ENCODE measurements at regions not wholly inside any gene's neighbourhood (a gene's known extent, or its start where the extent isn't known, plus 50 kb on each side); places are given as distances from the start of the nearest gene placed in this dataset.

DNA sequence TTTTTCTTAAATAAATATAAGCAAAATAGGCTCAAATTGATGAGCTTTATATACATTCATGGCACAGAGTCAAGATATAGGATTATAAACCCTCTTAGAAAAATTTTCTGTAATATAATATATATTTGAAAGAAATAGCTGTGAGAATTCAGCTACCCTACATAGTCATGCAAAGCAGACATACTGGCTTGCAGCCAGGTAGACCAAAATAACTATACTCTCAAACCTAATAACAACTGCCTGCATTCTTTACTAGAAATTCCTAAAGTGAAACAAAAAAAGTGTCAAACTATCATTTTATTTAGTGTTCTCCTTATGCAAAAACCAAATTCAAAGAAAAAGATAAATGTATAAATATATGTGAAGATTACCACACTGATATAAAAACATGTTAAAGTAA lies 1390.2 kb downstream of the C4orf33 start:
- H3K36me3 Mint-ChIP-seq (ENCODE audit: insufficient read depth) = no peaks in the 10 kb centered on the region
- no peaks in the 10 kb centered on the region for H3K4me1 Mint-ChIP-seq (ENCODE audit: low read depth in 2 of 2)
- no peak overlapping the region for H3K4me3 Mint-ChIP-seq
- H3K27me3 Mint-ChIP-seq = no peaks in the 10 kb centered on the region
- no peak for ATAC-seq (replicated peaks)
- DNase-seq = no peak
- H3K27ac Mint-ChIP-seq = no peak overlapping the region
- H3K9me3 Mint-ChIP-seq = peaks cover 0 to 2% of the 10 kb centered on the region in 2 donors

DNA sequence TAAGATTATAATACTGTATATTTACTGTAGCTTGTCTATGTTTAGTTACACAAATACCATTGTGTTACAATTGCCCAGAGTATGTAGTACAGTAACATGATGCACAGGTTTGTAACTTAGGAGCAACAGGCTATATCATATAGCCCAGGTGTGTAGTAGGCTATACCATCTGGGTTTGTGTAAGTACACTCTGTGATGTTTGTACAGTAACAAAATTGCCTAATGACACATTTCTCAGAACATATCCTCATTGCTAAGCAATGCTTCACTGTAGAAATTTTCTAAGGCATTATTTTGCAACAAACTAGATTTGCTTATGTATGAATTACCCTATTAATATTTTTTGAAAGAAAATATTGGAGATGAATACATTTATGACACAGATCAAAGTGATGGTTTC lies 1390.9 kb downstream of the C4orf33 start:
- no peak for DNase-seq
- ATAC-seq (replicated peaks) = no peak
- Mint-ChIP-seq H3K36me3 (ENCODE audit: insufficient read depth) (no peaks in the 10 kb centered on the region), H3K27me3 (no peaks in the 10 kb centered on the region), H3K4me3 (no peak overlapping the region), H3K9me3 (peaks cover 0 to 7% of the 10 kb centered on the region in 2 donors), H3K4me1 (ENCODE audit: low read depth in 2 of 2) (no peaks in the 10 kb centered on the region), H3K27ac (no peak overlapping the region)

DNA sequence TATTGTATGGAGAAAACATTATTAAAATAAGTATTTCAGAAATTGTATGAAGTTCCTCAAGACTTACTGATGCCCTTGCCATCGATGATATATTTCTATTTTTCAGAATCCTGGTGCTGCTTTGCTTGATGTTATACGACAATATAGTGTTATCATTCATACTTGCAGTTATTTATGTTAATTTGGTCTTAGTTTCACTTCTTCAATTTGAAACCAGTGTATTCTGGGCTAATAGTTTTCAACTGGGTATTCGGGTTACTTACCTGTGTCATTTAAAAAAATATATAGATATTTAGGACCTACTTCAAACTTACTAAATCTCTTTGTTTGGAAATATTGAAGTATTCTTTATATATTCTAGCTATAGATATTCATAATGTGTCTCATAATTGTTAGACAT lies 1414.7 kb downstream of the C4orf33 start:
- no peaks in the 10 kb centered on the region for H3K4me1 Mint-ChIP-seq (ENCODE audit: low read depth in 2 of 2)
- no peaks in the 10 kb centered on the region for H3K36me3 Mint-ChIP-seq (ENCODE audit: insufficient read depth)
- no peak overlapping the region for H3K4me3 Mint-ChIP-seq
- no peak for DNase-seq
- no peak overlapping the region for H3K27ac Mint-ChIP-seq
- H3K27me3 Mint-ChIP-seq = no peaks in the 10 kb centered on the region
- peaks cover 5 to 7% of the 10 kb centered on the region in 2 donors for H3K9me3 Mint-ChIP-seq
- no peak for ATAC-seq (replicated peaks)

DNA sequence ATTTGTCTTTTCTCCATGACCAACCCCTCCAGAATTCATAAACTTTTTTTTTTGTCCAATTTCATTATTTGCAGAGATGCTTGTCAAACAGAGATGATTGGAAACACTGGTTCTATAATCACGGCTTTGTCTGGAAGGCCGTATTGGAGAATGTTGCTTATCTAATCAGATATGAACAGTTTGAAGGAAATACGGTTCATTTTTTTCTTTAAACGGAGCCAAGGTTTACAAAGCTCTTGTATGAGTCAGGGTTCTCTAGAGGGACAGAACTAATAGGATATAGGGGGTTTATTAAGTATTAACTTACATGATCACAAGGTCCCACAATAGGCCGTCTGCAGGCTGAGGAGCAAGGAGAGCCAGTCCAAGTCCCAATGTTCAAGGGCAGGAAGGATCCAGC lies 1415.8 kb downstream of the C4orf33 start:
- no peaks in the 10 kb centered on the region for H3K4me1 Mint-ChIP-seq (ENCODE audit: low read depth in 2 of 2)
- H3K9me3 Mint-ChIP-seq = peaks cover 5 to 7% of the 10 kb centered on the region in 2 donors
- H3K27ac Mint-ChIP-seq = no peak overlapping the region
- H3K27me3 Mint-ChIP-seq = no peaks in the 10 kb centered on the region
- H3K36me3 Mint-ChIP-seq (ENCODE audit: insufficient read depth) = no peaks in the 10 kb centered on the region
- ATAC-seq (replicated peaks) (no peak), DNase-seq (no peak)
- H3K4me3 Mint-ChIP-seq = no peak overlapping the region

DNA sequence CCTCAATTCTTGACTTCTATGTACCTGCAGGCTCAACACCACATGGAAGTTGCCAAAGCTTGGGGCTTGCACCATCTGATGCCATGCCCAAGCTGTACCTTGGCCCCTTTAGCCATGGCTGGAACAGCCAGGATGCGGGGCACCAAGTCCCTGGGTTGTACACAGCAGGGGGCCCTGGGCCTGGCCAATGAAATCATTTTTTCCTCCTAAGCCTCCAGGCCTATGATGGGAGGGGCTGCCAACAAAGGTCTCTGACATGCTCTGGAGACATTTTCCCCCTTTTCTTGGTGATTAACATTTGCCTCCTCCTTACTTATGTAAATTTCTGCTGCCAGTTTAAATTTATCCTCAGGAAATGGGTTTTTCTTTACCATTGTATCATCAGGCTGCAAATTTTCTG lies 1428.1 kb downstream of the C4orf33 start:
- Mint-ChIP-seq H3K9me3 (peaks cover 0 to 3% of the 10 kb centered on the region in 2 donors), H3K27ac (no peak overlapping the region), H3K4me1 (ENCODE audit: low read depth in 2 of 2) (no peaks in the 10 kb centered on the region), H3K36me3 (ENCODE audit: insufficient read depth) (no peaks in the 10 kb centered on the region), H3K27me3 (no peaks in the 10 kb centered on the region), H3K4me3 (no peak overlapping the region)
- no peak for ATAC-seq (replicated peaks)
- no peak for DNase-seq

DNA sequence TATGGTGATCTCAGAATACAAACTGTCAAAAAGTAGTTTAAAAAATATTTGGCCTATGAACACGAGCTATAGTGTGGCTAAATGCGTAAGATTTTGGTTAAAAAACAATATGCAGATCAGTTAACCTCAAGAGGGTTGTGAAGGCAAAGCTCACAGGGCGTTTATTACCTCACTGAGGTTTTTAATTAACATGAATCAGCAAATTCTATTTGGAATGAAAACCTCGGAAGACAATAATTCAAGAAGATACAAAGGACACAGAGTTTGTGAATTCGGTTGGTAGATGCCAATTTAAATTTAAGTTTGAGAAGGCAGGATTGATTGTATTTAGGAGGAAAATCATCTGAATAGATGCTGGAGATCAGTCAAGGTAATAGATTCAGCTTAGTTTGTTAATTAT lies 1434.6 kb downstream of the C4orf33 start:
- ATAC-seq (replicated peaks) (no peak), DNase-seq (no peak)
- H3K9me3 Mint-ChIP-seq = peaks cover 7 to 19% of the 10 kb centered on the region in 2 donors
- no peaks in the 10 kb centered on the region for H3K4me1 Mint-ChIP-seq (ENCODE audit: low read depth in 2 of 2)
- H3K27ac Mint-ChIP-seq = no peak overlapping the region
- no peaks in the 10 kb centered on the region for H3K27me3 Mint-ChIP-seq
- no peak overlapping the region for H3K4me3 Mint-ChIP-seq
- no peaks in the 10 kb centered on the region for H3K36me3 Mint-ChIP-seq (ENCODE audit: insufficient read depth)

DNA sequence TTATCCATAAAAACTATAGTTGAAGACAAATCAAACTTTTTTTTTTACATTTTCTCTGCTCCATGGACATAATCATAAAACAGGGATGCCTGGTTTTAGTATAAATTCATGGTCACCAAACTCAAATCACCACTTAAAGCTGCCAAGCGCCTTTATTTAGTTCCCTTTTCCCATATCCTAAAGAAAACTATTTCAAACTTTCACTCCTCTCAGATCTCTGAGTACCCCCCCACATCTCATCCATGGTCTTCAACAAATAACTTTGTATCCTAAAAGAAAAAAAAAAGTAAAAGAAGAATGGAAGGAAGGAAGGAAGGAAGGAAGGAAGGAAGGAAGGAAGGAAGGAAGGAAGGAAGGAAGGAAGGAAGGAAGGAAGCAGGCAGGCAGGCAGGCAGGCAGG lies 1438.7 kb downstream of the C4orf33 start:
- no peaks in the 10 kb centered on the region for H3K4me1 Mint-ChIP-seq (ENCODE audit: low read depth in 2 of 2)
- ATAC-seq (replicated peaks) = no peak
- H3K36me3 Mint-ChIP-seq (ENCODE audit: insufficient read depth) = no peaks in the 10 kb centered on the region
- DNase-seq = no peak
- no peak overlapping the region for H3K4me3 Mint-ChIP-seq
- no peak overlapping the region for H3K27ac Mint-ChIP-seq
- H3K27me3 Mint-ChIP-seq = no peaks in the 10 kb centered on the region
- H3K9me3 Mint-ChIP-seq = peaks cover 6 to 19% of the 10 kb centered on the region in 2 donors

DNA sequence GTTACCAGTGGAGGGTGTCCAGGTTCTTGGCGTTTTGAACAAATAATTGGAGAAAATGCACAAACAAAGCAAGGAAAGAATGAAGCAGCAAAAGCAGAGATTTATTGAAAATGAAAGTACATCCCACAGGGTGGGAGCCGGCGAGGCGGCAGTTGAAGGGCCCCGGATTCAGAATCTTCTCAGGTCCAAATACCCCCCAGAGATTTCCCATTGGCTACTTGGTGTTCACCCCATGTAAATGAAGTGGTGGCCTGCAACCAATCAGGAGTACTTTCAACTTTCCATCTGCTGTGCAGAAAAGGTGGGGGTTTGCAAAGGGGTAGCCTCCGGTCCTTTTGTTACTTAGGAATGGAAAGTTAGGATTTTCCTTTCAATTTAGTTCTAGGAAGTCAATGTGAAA lies 1447.0 kb downstream of the C4orf33 start:
- ATAC-seq (replicated peaks) (no peak), DNase-seq (no peak)
- peaks cover 0 to 8% of the 10 kb centered on the region in 2 donors for H3K9me3 Mint-ChIP-seq

DNA sequence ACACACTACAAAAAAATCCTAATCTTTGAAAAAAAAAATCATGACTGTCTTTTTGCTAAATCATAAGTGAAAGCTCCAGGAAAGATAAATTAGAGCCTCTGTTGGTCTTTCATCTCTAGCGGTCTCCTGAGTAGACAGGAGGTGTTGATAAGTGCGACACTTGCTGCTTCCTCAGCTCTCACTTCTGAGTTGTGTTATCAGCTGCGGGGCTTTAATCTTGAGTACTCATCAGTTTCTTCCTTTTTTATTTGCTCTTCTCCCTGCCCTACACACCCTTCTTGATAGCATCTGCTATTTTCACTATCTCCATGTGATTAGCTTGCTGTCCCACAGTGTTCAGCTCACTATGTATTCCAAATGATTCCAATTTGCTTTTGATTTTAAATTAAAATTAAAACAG lies 1449.2 kb downstream of the C4orf33 start:
- ATAC-seq (replicated peaks) = no peak
- Mint-ChIP-seq H3K4me3 (no peak overlapping the region), H3K9me3 (peaks cover 0 to 8% of the 10 kb centered on the region in 2 donors), H3K4me1 (ENCODE audit: low read depth in 2 of 2) (no peaks in the 10 kb centered on the region), H3K27ac (no peak overlapping the region), H3K36me3 (ENCODE audit: insufficient read depth) (no peaks in the 10 kb centered on the region), H3K27me3 (no peaks in the 10 kb centered on the region)
- DNase-seq = no peak

More for the DNA sequence above, 1447.0 kb downstream of the C4orf33 start:
- H3K4me1 Mint-ChIP-seq (ENCODE audit: low read depth in 2 of 2) = no peaks in the 10 kb centered on the region
- no peak overlapping the region for H3K4me3 Mint-ChIP-seq
- H3K36me3 Mint-ChIP-seq (ENCODE audit: insufficient read depth) = no peaks in the 10 kb centered on the region
- H3K27me3 Mint-ChIP-seq = no peaks in the 10 kb centered on the region
- no peak overlapping the region for H3K27ac Mint-ChIP-seq

DNA sequence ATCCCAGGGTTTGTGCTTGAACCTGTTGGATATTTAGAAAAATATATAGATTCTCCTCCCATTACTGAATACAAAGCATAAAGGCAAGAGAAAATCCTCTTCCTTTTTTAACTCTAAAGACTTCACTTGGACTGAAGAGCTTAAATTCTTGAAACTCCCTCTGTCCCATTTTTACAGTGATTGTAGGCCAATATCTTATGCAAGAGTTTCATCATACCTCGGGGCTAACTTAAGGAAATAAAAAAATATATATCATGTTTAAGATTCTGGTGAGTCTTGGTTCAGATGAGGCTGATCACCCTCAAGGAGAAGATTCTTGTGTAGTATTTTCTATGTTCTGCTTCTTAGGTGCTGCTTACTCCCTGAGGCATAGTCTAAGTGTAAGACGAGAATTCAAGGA lies 1449.6 kb downstream of the C4orf33 start:
- H3K4me1 Mint-ChIP-seq (ENCODE audit: low read depth in 2 of 2) = no peaks in the 10 kb centered on the region
- DNase-seq (no peak), ATAC-seq (replicated peaks) (no peak)
- no peak overlapping the region for H3K27ac Mint-ChIP-seq
- peaks cover 0 to 8% of the 10 kb centered on the region in 2 donors for H3K9me3 Mint-ChIP-seq
- H3K36me3 Mint-ChIP-seq (ENCODE audit: insufficient read depth) = no peaks in the 10 kb centered on the region
- H3K4me3 Mint-ChIP-seq = no peak overlapping the region
- H3K27me3 Mint-ChIP-seq = no peaks in the 10 kb centered on the region

DNA sequence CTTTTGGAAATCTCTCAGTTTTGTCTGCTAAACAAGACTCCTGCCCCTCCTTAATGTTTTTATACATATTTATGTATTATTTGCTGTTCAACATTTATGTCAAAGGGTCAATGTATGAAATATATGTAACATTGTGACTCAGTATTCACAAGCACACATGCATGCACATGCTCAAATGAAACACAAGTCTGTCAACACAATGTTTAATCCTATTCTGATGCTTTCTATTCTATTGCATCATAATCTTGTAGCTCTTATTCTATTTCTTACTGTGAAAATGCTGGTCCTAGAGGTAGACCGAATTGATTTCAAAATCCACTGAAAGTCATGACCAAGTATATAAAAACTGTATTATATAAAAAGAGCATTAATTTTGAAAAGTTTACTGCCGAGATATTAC lies 1463.3 kb downstream of the C4orf33 start:
- DNase-seq (no peak), ATAC-seq (replicated peaks) (no peak)
- Mint-ChIP-seq H3K27ac (no peak overlapping the region), H3K9me3 (peaks cover 8 to 9% of the 10 kb centered on the region in 2 donors), H3K36me3 (ENCODE audit: insufficient read depth) (peaks cover 3% of the 10 kb centered on the region), H3K4me1 (ENCODE audit: low read depth in 2 of 2) (no peaks in the 10 kb centered on the region), H3K4me3 (no peak overlapping the region), H3K27me3 (no peaks in the 10 kb centered on the region)

DNA sequence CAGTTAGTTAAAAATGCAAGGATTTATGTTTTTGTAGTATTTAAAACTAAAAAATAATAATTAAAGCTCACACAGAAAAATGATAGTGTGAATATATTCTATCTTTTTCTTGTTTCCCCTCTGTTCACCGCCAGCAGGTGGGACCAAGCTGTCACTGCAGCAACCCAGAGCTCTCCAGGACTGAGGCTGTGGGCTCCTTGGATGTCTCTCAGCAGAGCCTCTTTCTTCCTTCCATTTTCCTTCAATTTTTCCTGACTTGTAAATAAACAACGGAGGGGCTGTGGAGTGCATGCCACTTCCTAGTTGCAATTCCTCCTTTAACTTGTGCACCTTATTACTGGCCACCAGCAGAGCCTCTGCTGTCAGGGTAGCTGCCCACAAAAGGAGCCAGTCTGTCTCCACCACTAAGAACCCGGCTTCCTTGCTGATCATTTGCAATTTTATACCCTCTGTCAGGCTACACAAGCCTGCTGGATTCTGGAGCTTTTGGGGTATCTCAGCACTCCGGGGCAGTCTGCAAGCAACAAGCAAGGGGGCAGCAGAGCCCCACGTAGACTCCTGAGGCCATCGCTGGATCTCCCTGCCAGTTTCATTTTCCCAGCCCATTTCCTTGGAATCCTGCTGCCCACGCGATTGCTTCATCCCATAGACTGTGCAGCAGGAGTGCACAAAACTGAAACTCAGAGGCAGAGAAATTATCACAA lies 1467.4 kb downstream of the C4orf33 start:
- no peak for ATAC-seq (replicated peaks)
- no peak for DNase-seq
- Mint-ChIP-seq H3K4me3 (no peak overlapping the region), H3K36me3 (ENCODE audit: insufficient read depth) (no peaks in the 10 kb centered on the region), H3K27ac (no peak overlapping the region), H3K9me3 (peaks cover 8% of the 10 kb centered on the region in 2 donors), H3K4me1 (ENCODE audit: low read depth in 2 of 2) (no peaks in the 10 kb centered on the region), H3K27me3 (no peaks in the 10 kb centered on the region)

DNA sequence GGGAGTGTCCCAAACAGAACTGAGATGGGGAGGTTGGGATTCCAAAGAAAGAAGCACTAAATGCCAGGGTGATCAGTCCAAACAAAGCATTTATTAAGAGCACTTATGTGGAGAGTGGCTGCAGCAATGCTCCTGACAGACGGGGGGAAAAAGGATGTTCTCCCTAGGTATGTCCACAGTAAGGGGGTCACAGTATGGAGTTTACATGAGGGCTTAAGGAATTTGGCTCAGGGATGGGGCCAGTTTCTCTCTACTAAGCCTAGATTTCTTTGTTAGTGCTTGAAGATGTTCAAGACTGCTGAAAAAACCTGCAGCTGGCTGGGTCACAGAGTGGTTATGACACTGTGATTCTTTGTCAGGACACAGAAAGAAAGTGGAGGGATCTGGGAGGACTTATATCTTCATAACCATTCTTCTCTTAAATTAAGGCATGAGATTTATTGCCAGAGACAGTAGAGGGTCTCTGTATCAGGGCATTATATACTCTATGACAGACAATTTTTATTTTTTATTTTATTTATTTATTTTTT lies 1468.0 kb downstream of the C4orf33 start:
- Mint-ChIP-seq H3K4me1 (ENCODE audit: low read depth in 2 of 2) (no peaks in the 10 kb centered on the region), H3K36me3 (ENCODE audit: insufficient read depth) (no peaks in the 10 kb centered on the region), H3K27ac (no peak overlapping the region), H3K9me3 (peaks cover 6 to 8% of the 10 kb centered on the region in 2 donors), H3K27me3 (no peaks in the 10 kb centered on the region), H3K4me3 (no peak overlapping the region)
- DNase-seq (no peak), ATAC-seq (replicated peaks) (no peak)

DNA sequence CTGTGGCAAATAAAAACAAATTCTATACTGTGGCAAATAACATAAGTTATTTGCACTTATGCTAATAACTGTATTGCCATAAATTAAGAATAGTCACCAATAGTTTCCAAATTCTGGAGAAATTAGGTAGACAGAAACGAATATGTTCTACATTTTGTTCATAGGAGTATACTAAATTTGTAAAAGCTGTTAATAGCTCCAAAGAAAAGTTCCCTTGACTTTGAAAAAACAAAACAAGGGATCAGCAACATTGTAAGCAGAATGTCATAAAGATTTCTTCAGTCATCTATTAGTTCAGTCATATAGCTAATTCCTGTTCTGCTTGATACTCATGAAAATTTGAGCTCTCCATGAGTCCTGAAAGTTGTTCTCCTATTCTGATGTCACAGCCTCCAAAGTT lies 1472.8 kb downstream of the C4orf33 start:
- peaks cover 0 to 6% of the 10 kb centered on the region in 2 donors for H3K9me3 Mint-ChIP-seq
- H3K36me3 Mint-ChIP-seq (ENCODE audit: insufficient read depth) = no peaks in the 10 kb centered on the region
- H3K27ac Mint-ChIP-seq = no peak overlapping the region
- H3K4me1 Mint-ChIP-seq (ENCODE audit: low read depth in 2 of 2) = no peaks in the 10 kb centered on the region
- ATAC-seq (replicated peaks) = no peak
- no peak for DNase-seq
- H3K27me3 Mint-ChIP-seq = no peaks in the 10 kb centered on the region
- H3K4me3 Mint-ChIP-seq = no peak overlapping the region

Data from effector memory CD8-positive, alpha-beta T cell (primary cell).